COLO668 (cell line): ENCODE measurements at regions not wholly inside any gene's neighbourhood (a gene's known extent, or its start where the extent isn't known, plus 50 kb on each side); places are given as distances from the start of the nearest gene placed in this dataset.

Experiments used
- DNase-seq: peaks from one replicate; lab custom pipeline; 2025; ENCODE audit not compliant: unreplicated experiment; lab: John Stamatoyannopoulos, UW

DNA sequence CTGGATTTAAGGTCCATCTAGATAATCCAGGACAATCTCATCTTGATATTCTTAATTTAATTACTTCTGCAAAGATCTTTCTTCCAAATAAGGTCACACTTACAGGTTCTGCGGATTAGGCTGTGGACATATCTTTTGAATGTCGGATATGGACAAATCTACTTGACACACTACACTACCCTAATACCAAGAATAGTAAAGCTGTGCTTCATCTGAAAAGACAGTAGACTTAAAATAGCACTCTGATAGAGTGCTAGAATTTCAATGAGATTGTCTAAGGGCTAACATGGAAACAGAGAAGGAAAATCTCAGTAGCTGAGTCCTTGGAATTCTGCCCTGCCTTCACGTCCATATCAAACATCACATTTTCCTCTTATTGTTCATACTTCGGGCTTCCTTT is 1238.0 kb downstream of the EPHA7 start:
- DNase-seq, result no peak

DNA sequence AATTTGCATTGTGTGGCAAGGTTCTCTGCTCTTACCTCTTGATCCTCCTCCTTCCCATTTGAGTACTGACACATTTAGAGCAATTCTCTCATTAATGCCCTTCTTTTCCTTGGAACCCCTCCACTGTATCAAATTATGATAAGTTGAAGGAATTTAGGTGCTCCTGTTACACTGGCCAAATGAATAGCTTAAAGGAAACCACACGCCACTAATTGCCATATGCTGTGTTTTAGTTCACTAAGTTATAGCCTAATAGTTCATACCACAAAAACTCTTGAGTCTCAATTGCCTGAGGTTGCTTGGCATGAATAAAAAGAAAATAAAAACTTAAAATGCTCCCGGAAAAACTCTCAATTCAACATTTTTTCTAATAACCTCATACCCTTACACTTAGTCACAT is 1239.3 kb downstream of the EPHA7 start:
- no peak for DNase-seq

DNA sequence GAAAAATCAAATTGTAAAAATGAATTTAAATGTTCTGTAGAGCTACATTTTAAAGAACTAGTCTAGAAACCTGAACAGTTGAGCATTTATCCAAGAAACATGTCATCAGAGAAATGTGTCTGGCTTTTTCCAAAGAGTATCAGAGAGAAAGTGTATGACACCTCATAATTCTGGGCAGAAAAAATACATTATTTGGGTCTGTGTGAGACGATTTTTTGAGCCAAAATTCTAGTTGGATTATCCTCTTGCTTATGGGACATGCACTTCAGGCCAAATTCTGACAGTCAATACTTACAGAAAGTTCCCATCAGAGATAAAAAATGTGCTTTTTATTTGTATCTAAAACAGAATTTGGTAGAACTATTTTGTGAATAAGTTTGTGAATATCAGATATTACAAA is 1242.7 kb downstream of the EPHA7 start:
- DNase-seq, result no peak

DNA sequence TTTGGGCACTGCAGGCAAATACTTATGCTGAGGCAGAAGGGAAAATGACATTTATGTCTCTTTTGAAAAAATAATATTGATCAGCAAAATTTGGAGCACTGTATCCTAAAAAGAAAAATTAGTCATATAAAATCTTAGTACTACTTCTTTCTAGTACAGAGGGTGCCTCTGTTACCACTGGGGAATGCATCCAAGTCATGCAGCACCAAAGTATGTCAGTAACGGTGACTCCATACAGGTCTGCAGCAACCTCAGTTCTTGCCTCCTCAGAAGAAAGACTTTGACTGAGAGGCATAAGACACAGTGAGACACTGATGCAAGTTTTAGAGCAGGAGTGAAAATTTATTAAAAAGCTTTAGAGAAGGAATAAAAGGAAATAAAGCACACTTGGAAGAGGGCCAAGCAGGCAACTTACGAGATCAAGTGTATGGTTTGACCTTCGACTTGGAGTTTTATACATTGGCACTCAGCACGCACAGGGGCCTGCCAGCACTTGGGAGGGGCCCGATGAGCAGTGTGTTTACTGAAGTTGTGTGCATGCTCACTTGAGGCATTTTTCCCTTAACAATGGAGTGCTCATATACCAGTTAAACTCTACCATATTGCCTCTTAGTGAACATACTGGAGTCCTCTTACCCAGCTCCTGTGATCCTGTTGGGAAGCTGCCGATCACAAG is 1244.8 kb downstream of the EPHA7 start:
- DNase-seq, result no peak

DNA sequence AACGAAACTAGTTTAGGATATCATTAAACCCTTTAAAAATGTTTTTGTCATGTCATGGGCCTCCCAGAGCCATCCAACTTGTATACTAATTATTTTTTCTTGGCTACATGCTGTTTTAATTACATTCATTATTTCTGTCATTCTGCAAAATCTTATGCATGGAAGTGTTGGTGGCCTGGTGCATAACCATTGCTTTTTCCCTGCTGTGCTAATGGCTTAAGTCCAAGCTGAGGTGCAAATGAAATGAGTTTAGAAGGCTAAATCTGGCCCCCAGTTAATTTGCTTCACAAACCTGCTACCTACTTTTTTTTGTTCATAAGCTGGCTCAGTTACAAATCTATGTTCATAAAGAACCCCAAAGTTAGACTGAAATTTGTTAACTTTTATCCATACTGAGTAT is 1249.9 kb downstream of the EPHA7 start:
- no peak for DNase-seq

DNA sequence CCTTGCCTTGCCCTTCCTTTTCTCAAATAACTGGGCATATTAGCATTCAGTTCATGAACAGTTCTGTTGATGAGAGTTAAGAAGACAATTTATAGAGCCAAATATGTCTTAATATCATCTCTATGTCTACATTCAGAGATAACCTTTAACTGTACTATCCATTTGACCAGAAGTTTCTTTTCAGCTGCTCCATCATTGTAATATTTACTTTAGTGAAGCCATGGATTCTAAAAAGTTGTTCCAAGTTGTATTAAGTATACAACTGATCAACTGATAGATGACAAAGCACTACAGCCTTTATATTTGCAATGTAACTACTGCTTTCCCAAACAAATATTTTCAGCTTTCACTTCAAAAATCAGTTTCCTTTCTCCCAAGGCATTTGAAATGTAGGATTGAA is 1252.7 kb downstream of the EPHA7 start:
- no peak for DNase-seq

DNA sequence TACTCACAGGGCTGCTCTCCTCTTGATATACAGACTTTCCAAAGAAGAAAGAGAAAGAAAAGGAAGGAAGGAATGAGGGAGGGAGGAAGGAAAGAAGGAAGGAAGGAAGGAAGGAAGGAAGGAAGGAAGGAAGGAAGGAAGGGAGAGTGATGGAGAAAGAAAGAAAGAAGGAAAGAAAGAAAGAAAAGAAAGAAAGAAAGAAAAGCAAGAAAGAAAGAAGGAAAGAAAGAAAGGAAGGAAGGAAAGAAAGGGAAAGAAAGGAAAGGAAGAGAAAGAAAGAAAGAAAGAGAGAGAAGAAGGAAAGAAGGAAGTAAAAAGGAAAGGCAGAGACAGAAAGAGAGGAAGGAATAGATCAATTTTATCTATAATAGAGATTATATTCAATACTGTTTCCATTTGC is 1257.4 kb downstream of the EPHA7 start:
- no peak for DNase-seq

DNA sequence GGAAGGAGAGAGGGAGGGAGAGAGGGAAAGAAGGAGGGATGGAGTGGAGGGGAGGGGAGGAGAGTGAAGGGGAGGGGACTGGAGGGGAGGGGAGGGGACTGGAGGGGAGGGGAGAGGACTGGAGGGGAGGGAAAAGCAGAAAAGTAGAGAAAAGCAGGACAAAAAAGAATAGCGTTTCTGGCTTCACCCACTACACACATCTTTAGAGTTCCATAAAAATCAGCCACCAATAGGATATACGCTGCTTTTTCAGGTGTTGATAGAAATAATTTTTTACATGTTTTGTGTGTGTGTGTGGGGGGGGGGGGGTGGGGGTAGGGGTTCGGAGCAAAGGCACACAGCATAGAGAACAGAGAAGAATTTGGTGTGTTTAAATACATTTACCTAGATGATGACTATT is 1259.1 kb downstream of the EPHA7 start:
- no peak for DNase-seq

DNA sequence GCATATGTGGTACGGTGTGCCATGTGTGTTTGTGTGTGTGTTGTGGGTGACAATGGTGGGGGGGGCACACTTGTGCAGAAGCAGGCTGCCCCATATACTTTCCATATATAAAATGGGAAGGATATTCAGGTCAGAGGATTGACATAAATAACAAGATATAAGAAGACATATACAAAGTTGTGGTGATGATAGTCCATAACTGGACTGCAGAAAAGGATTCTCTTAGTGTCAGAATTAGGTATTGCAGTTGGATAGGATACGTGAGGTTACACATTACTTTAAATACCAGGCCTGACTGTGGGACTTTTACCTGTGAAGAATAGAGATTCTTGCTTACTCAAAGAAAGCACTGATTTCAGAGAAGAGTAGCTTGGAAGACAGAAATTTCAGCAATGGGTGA is 1260.3 kb downstream of the EPHA7 start:
- DNase-seq, result no peak

DNA sequence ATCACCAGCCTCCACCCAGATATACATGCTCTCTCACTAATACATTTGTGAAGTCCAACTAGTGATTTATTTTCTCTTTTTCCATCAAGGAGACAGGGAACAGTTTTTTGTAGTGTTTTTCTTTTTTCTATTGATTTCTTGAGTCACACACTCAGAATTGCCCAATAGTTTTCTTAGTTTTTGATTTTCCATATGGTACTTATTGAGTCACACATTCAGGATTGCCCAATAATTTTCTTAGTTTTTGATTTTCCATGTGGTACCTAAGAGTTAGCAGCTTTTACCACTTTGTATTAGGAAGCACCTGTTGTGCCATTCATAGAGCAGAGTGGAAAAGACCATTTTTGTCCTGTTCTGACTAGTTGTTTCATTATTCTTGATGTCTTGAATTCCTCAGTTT is 1268.8 kb downstream of the EPHA7 start:
- no peak for DNase-seq

DNA sequence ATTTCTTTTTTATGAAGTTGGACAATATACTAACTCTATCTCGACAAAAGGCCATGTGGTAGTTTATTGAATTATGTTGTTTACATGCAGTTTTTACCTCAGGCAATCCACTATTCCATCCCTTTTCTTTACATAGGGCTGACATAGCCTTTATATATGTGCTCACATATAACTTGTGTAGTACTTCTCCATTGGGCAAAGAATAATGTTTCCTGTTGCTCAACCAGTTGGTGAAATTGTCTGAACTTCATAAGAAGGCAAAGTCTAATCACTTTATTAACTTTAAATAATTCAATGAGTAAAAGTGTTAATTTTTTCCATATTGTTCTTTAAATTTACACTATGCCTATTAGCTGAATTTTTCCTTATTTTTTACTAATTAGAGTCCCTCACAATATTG is 1272.1 kb downstream of the EPHA7 start:
- no peak for DNase-seq

DNA sequence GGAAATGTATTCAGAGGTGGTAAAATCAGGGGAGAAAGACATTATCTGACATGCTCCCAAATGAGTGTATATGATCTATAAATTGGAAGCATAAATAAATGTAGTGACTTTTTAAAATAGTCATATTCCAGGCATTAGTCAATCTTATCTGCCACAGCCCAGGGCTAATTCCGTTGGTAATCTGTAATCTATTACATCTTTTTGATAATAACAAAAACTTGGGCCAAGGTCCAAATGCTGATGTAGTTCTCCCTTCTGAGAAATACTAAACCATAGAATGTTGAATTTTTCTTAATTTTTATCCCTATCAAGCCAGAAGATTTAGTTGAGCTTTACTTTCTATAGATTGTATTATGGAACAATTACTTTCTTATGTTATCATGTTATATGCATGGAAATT is 1279.8 kb downstream of the EPHA7 start:
- no peak for DNase-seq

DNA sequence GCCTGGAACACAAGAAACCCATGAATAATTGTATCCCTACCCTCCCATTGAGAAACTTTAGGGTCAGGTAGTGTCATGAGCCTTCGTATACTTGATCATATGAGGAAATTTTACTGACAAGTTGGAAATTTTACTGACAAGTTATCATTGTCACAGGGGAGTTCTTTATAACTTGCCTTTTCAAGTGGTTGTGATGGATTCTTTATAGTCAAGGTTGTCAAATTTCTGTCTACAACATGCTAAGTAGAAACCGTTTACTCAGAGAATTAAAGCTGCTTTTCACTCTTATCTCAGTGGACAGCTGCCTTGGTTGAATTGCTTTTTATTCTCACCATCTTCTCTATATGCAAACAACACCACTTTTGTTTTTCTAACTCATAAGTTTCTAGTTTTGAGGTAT is 1286.4 kb downstream of the EPHA7 start:
- no peak for DNase-seq

DNA sequence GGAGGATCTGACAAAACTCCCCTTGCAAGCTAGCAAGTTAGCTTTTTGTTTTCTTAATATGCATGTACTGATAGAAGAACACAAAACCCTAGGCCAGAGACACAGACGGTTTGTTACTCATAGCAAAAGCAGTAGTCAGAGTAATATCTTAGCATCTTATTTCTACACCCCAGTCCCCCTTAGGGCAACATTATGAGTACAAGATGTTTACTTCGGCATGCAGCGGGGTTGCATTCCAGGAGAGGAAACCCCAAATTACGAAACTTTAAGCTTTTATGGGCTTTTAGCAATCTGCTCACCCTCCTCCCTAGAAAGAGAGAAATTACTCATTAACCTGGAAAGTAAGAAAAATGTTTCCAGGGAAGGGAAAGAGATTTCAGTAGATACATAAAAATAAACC is 1286.9 kb downstream of the EPHA7 start:
- DNase-seq, result no peak

DNA sequence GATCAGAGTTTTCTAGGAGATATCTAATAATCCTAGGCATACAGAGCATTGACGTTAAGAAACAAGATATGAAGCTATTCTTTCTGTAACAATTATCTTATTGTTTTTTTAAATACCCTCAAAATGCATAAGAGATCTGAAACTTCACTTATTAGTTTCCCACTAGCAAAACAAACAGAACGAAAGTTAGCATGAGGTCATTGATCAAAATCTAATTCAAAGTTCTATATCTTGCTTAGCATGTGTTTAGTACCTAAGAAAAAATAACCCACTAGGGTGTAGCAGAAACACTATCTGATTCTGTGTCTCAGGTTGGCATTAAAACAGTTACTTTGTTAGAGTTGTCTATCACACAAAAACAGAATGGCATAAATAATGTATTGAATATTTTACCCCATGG is 1288.4 kb downstream of the EPHA7 start:
- DNase-seq, result no peak

DNA sequence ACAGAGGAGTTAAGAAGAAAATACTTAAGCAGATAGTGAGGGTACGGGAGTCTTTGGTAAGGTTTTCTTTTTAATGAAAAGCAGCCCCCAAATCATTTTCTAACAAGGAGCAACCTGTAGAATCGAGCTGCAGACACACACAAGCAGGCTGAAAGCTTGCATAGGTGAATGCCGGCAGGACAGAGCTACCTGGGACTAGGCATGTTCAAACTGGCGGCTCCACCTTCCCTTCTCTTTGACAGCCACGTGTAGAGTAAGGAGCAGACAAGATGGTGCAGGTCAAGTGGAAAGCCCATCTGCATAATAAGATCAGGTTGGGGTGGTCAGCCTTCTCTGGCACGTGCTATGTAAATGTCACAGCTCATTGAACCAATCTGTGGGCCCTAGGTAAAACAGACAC is 1292.4 kb downstream of the EPHA7 start:
- no peak for DNase-seq

DNA sequence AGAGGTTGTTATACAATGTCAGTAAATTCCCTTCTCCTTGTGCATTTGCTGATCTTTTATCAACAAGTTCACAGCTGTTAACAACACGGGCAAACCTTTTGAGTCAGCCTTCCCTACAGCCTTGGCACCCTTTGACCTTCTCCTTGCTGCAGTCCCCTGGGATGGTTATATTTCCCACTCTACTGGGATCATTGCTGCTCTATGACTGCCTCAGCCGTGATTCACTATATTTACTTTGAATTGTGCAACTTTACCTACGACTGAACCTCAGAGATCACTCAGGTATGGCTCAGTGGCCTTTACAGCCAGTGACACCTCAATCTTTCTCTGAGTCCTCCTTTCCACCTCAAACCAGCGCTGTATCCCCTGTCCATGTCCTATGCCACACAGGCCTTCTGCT is 1293.3 kb downstream of the EPHA7 start:
- no peak for DNase-seq

DNA sequence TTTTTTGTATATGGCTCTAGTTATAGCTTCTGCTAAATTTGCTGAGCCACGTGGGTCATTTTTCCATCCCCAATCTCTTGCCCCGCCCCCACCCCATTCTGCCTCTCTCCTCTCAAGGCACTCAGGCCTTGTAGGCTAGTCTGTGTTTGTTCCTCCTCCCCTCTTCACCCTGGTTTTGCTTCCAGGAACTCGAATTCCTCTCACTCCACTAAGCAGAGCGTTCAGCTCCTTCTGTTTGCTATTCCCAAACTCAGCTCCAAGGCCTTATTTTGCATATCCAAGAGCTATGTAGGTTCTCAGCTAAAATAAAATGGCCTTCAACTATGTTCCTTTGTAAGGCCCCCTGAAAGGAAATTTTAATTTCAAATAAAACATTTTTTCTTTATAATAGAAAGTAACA is 1293.7 kb downstream of the EPHA7 start:
- no peak for DNase-seq

DNA sequence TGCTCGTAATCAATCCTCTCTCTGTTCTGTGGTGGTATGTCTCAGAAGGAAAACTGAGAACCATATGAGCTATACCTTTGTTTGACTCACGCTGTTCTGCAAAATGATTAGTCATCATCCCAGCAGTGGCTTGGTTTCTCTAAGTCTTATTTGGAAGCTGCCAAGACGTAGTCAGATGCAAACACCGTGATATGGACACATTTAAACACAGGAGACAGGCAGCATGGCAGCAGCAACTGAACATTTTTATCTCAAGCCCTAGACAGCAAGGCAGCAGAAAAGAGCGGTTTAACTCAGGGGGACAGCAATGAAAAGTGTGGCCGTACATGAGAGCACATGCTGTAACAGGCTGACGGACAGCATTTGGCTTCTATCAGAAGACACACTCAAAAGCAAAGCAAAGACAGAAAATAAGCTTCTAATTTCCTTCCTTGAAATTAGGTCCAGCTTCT is 1295.1 kb downstream of the EPHA7 start:
- no peak for DNase-seq

DNA sequence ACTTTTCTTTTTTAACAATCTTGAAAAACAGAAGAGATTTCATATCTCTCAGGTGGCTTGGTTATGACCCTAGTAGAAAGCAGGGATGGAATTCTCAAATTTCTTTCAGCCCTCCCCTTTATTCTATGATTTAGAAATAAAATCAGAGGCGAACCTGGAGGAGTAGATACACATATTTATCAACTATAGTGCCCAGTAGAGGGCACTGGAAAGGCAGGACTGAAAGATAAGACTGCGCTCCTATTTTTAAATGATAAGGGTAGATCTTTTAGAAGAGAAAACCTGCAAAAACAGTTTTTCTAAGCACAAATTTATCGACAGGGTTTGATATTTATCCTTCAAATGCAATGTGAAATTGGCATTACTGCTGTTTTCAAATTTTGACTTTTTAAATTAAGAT is 1296.6 kb downstream of the EPHA7 start:
- no peak for DNase-seq

DNA sequence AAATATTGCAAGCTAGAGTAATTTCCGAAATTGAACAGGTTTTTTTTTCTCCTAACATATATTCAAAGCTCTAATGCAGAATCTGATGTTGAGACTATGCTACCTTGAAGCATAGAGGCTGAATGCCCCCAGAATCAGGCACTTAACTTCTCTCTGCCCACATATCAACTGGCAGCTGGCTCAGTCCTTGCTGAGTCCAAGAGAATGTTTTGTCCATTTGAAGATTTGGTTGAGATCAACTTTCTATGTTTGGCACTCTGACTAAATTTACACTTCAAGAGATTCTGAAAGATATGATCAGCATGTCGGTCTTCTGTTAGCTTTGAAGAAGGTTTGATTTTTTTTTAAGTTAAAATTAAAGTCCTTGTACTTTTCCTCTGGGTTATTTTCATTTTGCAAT is 1298.1 kb downstream of the EPHA7 start:
- no peak for DNase-seq

DNA sequence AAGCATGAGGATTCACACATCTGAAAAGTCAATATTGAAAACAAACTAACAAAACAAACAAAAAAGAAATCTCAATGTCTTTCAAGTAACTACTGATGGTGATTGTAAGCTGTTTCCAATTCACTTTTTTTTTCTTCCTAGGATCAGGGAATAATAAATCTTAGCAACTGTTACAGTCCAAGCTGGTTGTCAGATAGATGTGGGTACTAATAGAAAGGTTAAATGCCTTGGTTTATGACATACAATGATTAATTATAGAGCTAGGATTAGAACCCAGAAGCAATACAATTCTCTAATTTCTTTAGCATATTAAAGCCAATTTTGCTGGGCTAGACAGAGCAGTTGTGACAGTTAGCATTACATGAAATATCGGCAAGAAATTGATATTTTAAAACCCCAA is 1301.6 kb downstream of the EPHA7 start:
- no peak for DNase-seq

DNA sequence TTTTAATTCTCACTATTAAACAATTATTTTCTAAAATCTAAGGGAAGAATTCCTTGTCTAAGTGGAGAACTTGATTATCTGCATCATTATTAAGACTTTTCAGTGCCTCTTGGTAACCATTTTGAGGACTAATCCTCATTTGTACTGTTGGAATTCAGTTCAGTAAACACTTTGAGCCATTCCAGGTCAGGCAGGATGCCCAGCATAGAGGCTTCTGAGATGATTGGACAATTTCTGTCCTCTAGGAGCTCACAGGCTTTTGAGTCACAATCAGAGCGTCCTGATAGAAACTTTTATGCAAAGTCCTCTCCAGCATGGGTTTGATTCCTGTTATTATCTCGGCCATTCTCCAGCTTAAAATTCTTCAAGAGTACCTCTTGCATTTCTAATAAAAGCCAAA is 1304.6 kb downstream of the EPHA7 start:
- no peak for DNase-seq
